Omental fat pad (tissue), 3 donors: ENCODE measurements at regions not wholly inside any gene's neighbourhood (a gene's known extent, or its start where the extent isn't known, plus 50 kb on each side); places are given as distances from the start of the nearest gene placed in this dataset.

Experiments
- ATAC-seq: fragments of 150-250 bp; one replicate; pipeline ENCODE4 v1.9.1; 2016; ENCODE audit warnings: mild to moderate bottlenecking, moderate library complexity; ENCODE audit not compliant: low FRiP score
- DNase-seq: peaks from one replicate; pipeline ENCODE4 v3.0.0-alpha.2; 2019; ENCODE audit warnings: low spot score
- CTCF ChIP-seq, 3 donors: fragments of 450-650 bp; IDR thresholded peaks; one replicate each; pipeline ENCODE4 v1.5.1; 2016 to 2017; ENCODE audit warnings: antibody characterized with exemption in 3 of 3, mild to moderate bottlenecking in 3 of 3, moderate library complexity in 2 of 3

- ATAC-seq (no peak), DNase-seq (no peak)
- TF ChIP-seq CTCF (IDR thresholded peaks at IDR 0.05), result no peak
These were observed 84.3 kb upstream of the NEO1 start for GRCh38 chr15:72967811-72968530.

GRCh38 chr15:72967397-72967796 is 84.9 kb upstream of the NEO1 start:
- DNase-seq (no peak), ATAC-seq (no peak)
- no peak for TF ChIP-seq CTCF (IDR thresholded peaks at IDR 0.05)

GRCh38 chr15:72966641-72967040 is 85.6 kb upstream of the NEO1 start:
- ATAC-seq (no peak), DNase-seq (no peak)
- no peak for TF ChIP-seq CTCF (IDR thresholded peaks at IDR 0.05)

GRCh38 chr15:72965671-72966070 is 86.6 kb upstream of the NEO1 start:
- ATAC-seq, result no peak
- no peak for TF ChIP-seq CTCF (IDR thresholded peaks at IDR 0.05)
- DNase-seq, result no peak

- TF ChIP-seq CTCF (IDR thresholded peaks at IDR 0.05), result no peak
- no peak for ATAC-seq
- DNase-seq, result no peak
These were observed 87.7 kb upstream of the NEO1 start for GRCh38 chr15:72964542-72964941.

- no peak for ATAC-seq
- TF ChIP-seq CTCF (IDR thresholded peaks at IDR 0.05), result no peak
- DNase-seq, result no peak
These were observed 88.1 kb upstream of the NEO1 start for GRCh38 chr15:72964135-72964534.

- no peak for ATAC-seq
- no peak for DNase-seq
- TF ChIP-seq CTCF (IDR thresholded peaks at IDR 0.05), result no peak
These were observed 90.1 kb upstream of the NEO1 start for GRCh38 chr15:72962054-72962702.
